Dermis microvascular lymphatic vessel endothelial cell (primary cell): ENCODE measurements at regions not wholly inside any gene's neighbourhood (a gene's known extent, or its start where the extent isn't known, plus 50 kb on each side); places are given as distances from the start of the nearest gene placed in this dataset.

Experiments
- DNase-seq, 2 donors: peaks; one replicate each; pipeline versions ENCODE4 v3.0.0 to v3.0.0-alpha.2; 2010; ENCODE audit warnings: low read depth in 2 of 2

DNA sequence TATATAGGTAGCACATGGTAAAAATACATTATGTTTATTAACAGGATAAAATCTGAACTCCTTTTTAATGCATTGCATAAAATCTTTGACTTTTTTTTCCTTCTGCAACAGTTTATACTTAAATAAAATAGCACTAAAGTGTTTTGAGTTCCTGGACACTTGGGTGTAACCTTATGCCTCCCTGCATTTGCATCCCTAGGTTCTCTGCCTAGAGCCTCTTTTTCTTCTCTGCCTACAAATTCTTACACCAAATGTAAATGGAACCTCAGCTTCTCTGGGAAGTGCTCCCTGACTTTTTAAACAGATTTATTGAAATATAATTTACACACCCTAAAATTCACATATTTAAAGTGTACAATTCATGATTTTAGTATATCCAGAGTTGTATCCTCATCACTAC lies 1017.6 kb downstream of the CNTNAP5 start:
- no peak for DNase-seq

DNA sequence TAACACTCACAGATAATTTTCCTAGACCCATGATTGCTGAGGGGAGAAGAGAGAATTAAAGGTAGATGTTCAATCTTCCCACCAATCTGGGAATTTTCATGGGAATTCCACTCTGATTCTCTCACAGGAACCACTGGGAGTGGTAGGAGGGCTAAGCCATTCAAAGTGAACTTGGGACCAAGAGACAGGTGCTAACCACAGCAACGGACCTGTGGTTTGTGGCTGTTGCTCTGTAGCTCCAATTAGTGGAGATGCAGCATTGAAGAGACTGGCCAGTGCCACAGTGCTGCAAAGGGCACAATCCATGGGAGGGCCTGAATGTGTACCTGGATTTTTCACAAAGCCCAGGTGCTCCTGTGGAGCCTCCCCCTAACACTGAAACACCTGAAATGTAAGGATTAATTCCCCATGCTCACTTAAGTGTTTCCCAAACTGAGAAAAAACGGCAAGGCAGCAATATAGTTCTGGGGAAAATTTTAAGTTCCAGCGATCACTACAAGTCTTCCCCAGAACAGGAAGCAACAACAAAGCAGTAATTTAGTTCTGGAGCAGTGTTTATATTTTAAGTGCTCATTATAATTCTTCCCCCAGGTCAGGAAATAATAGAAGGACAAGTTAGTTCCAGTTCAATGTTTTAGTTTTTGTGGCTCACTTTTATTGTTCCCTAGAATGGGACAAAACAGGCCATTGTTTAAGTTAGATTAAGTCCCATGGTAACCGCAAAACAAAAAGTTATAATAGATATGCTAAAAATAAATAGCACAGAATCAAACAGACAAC lies 1045.8 kb downstream of the CNTNAP5 start:
- no peak for DNase-seq

DNA sequence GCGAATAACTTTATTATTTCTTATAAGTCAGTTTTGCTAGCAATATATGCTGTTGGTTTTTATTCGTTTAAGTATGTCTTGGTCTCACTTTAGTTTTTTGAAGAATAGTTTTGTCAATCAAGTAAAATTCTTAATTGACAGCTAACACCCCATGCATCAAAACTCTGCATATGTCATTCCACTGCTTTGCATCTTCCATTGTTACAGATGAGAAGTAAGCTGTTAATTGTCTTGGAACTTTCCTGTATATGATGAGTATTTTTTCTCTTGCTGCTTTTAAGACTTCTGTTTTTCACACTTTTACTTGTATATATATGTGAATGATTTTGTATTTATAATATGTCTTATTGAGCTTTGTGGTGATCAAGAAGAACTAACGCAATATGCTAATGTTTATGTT lies 1048.4 kb downstream of the CNTNAP5 start:
- no peak for DNase-seq

- no peak for DNase-seq
These were observed 1060.8 kb downstream of the CNTNAP5 start for GRCh38 chr2:125085904-125086303.

GRCh38 chr2:125086313-125087184 lies 1061.5 kb downstream of the CNTNAP5 start:
- DNase-seq = no peak

- no peak for DNase-seq
These were observed 1067.4 kb downstream of the CNTNAP5 start for GRCh38 chr2:125092276-125093009.

DNA sequence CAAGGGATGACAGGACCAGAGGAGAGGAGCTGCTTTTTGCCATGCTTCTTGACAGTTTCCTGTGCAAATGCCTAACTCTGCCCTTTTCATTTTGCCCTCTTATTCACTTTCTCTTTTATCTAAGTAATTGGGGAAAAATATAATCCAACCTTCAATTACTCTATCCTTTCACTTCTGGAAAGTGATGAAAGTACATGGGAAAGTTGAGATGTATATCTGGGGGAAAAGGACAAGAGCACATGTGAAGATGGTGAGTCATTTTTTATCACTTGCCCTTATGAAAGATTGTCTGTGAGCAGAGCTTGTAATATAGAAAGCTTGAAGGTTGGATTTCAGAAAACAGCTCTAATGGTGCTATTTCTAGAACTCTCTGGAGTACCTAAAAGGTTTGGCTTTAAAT lies 1070.7 kb downstream of the CNTNAP5 start:
- no peak for DNase-seq

DNA sequence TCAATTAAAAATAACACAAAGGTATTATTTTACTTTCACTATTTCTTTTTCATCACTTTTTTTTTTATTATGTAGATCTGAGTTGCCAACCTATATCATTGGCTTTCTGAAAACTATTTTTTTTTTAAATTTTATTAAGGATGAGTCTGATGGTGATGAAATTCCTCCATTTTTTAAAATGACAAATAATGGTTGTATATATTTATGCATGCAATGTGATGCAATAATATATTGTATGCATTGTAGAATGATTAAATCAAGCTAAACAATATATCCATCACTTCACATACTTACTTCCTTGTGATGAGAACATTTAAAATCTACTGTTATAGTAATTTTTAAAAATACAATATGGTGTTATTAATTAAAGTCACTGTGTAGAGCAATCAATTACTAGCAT lies 1081.6 kb downstream of the CNTNAP5 start:
- DNase-seq = no peak

DNA sequence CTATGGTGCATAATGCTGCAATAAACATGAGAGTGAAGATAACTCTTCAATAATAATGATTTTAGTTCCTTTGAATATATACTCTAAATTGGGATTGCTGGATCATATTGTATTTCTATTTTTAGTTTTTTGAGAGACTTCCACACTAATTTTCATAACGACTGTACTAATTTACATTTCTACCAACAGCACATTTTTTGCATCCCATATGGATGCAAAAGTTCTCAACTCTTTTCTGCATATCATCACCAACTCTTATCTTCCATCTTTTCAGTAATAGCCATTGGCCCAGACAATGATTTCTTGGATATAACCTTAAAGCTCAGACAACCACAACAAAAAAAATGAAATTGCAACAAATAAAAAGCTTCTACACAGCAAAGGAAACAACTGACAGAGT lies 1082.4 kb downstream of the CNTNAP5 start:
- no peak for DNase-seq

- no peak for DNase-seq
These were observed 1083.2 kb downstream of the CNTNAP5 start for GRCh38 chr2:125108251-125108650.

GRCh38 chr2:125125902-125126301 lies 1100.8 kb downstream of the CNTNAP5 start:
- no peak for DNase-seq

DNA sequence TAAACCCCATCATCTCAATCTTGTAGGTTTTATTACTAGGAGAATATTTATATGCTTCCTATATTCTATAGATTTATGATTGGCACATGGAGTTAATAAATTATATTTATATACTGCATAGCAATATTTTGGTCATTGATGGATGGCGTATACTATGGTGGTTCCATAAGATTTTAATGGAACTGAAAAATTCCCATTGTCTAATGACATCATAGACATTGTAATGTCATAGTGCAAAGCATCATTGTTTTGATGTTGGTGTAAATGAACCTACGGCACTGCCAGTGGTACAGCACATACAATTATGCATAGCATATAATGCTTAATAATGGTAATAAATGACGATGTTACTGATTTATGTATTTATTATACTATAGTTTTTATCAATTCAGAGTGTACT lies 1135.9 kb downstream of the CNTNAP5 start:
- no peak for DNase-seq

- no peak for DNase-seq
These were observed 1142.1 kb downstream of the CNTNAP5 start for GRCh38 chr2:125167152-125167551.

DNA sequence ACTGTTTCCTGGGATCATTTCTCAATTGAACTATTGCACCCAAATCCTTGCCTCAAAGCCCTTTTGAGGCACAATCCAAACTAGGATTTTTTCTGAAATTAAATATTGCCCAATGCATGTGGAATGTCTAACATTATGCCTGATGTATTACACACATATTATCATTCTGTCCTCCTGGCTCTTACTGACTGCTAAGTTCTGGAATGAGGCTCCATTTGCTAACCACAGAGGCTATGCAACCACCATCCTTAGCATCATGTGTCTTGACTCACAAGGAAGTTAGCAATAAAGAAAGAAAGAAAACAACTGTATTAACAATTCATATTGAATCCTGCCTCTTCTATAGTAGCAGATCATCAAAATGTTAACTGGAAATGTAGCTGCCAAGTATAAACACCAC lies 1142.7 kb downstream of the CNTNAP5 start:
- no peak for DNase-seq

GRCh38 chr2:125168442-125168841 lies 1143.4 kb downstream of the CNTNAP5 start:
- DNase-seq = no peak

- no peak for DNase-seq
These were observed 1144.1 kb downstream of the CNTNAP5 start for GRCh38 chr2:125169022-125169763.

GRCh38 chr2:125169764-125170146 lies 1144.7 kb downstream of the CNTNAP5 start:
- no peak for DNase-seq

- DNase-seq = no peak
These were observed 1147.1 kb downstream of the CNTNAP5 start for GRCh38 chr2:125172181-125172580.

DNA sequence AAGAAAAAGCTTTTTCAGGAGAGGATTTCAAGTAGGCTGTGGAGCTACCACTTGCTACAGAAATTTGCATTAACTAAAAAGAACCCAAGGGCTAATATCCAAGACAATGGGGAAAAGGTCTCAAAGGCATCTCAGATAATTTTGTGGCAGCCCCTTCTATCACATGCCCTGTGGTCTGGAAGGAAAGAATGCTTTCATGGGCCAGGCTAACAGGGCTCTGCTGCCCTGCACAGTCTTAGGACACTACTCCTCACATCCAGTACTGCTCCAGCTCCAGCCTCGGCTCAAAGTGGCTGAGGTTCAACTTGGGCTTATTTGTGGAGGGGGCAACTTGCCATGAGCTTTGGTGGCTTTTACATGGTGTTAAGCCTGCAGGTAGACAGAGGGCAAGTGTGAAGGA lies 1150.3 kb downstream of the CNTNAP5 start:
- no peak for DNase-seq

DNA sequence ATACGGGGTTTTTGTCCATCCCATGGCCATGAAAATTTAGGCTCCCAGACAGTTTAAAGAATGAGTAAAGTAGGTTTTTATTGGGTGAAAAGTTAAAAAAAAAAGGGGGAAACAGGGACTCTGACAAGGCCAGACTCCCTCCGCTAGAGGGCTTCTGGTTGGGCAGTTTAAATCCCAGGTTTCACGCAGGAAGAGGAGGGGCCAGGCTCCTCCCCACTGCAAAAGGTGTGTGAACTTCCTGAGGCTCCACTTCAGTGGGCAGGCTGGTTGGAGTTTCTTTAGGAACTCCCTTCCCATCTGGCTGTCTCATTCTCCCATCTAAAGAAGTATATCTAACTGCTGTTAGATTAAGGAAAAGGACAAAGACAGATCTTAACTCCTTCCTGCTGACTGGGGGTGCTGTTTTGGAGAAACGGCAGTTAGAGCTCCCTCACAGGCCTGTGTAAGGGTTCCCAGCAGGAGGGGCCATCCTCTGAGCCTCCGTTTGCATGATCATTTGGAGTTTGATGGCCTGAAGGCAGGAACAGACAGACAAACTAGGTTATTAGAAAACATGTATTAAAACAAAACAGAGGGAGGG lies 1160.7 kb downstream of the CNTNAP5 start:
- DNase-seq = no peak

- DNase-seq = no peak
These were observed 1182.3 kb downstream of the CNTNAP5 start for GRCh38 chr2:125207431-125207830.
